Hypothalamus (tissue), 51 donors: ENCODE measurements at regions not wholly inside any gene's neighbourhood (a gene's known extent, or its start where the extent isn't known, plus 50 kb on each side); places are given as distances from the start of the nearest gene placed in this dataset.

Source experiments
- DNase-seq, 51 donors: peaks; one replicate each; lab custom pipeline; 2025; lab: John Stamatoyannopoulos, UW

GRCh38 chr12:25058012-25058411, 109.1 kb upstream of the BCAT1 start:
- DNase-seq, result no peak

- DNase-seq, result no peak
These were observed 107.7 kb upstream of the BCAT1 start for GRCh38 chr12:25056486-25057130.

- no peak for DNase-seq
These were observed 107.1 kb upstream of the BCAT1 start for GRCh38 chr12:25056011-25056410.

- no peak for DNase-seq
These were observed 105.9 kb upstream of the BCAT1 start for GRCh38 chr12:25054783-25055144.

- no peak for DNase-seq
These were observed 105.3 kb upstream of the BCAT1 start for GRCh38 chr12:25054076-25054782.

GRCh38 chr12:25052914-25053211, 104.0 kb upstream of the BCAT1 start:
- no peak for DNase-seq

- peak in 6 of 51 donors; percentile 2 to 27 (median 20) for DNase-seq
These were observed 103.5 kb upstream of the BCAT1 start for GRCh38 chr12:25052196-25052913.

GRCh38 chr12:25051656-25052195, 102.8 kb upstream of the BCAT1 start:
- DNase-seq, result no peak

- no peak for DNase-seq
These were observed 102.3 kb upstream of the BCAT1 start for GRCh38 chr12:25051171-25051570.

GRCh38 chr12:25045869-25046268, 97.0 kb upstream of the BCAT1 start:
- DNase-seq, result no peak

GRCh38 chr12:25041006-25041741, 92.3 kb upstream of the BCAT1 start:
- DNase-seq, result no peak

GRCh38 chr12:25040593-25040992, 91.7 kb upstream of the BCAT1 start:
- DNase-seq, result no peak

- DNase-seq, result no peak
These were observed 85.8 kb upstream of the BCAT1 start for GRCh38 chr12:25034676-25035075.

GRCh38 chr12:25025951-25026490, 77.1 kb upstream of the BCAT1 start:
- DNase-seq, result no peak

- DNase-seq, result no peak
These were observed 76.4 kb upstream of the BCAT1 start for GRCh38 chr12:25025260-25025659.

- DNase-seq, result no peak
These were observed 74.9 kb upstream of the BCAT1 start for GRCh38 chr12:25023808-25024207.

GRCh38 chr12:25020621-25021243, 71.8 kb upstream of the BCAT1 start:
- DNase-seq, result no peak

- no peak for DNase-seq
These were observed 69.2 kb upstream of the BCAT1 start for GRCh38 chr12:25018146-25018545.

- no peak for DNase-seq
These were observed 68.4 kb upstream of the BCAT1 start for GRCh38 chr12:25017336-25017735.

GRCh38 chr12:25014961-25015360, 66.1 kb upstream of the BCAT1 start:
- no peak for DNase-seq
